ENCODE measurements at regions not wholly inside any gene's neighbourhood (a gene's known extent, or its start where the extent isn't known, plus 50 kb on each side); places are given as distances from the start of the nearest gene placed in this dataset.

DNA sequence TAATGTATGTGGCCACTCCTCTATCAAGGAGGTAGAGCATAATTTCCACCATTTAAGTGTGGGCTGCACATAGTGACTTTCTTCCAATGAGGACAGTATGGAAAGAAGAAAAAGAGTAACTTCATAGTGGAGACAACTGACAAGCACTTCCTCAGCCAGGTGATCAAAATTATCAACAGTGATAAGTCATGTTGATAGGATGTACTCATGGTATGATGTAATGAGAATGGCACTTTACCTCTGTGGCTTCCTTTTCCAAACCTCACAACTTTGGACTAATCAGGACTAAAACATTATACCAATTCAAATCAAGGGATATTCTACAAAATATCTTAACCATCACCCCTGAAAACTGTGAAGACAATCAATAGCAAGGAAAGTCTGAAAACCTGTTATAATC, 302.3 kb upstream of the CITED2 start:
- Histone ChIP-seq H3K36me3 (no peaks in the 10 kb centered on the region), H3K27me3 (no peaks in the 10 kb centered on the region), H3K27ac (no peak overlapping the region), H3K4me1 (no peaks in the 10 kb centered on the region), H3K9me3 (no peaks in the 10 kb centered on the region), H3K4me3 (no peak overlapping the region)
- DNase-seq, result no peak
- intact Hi-C loops (cut with DNase I), result no loop called here
- TF ChIP-seq, protein P1, sequence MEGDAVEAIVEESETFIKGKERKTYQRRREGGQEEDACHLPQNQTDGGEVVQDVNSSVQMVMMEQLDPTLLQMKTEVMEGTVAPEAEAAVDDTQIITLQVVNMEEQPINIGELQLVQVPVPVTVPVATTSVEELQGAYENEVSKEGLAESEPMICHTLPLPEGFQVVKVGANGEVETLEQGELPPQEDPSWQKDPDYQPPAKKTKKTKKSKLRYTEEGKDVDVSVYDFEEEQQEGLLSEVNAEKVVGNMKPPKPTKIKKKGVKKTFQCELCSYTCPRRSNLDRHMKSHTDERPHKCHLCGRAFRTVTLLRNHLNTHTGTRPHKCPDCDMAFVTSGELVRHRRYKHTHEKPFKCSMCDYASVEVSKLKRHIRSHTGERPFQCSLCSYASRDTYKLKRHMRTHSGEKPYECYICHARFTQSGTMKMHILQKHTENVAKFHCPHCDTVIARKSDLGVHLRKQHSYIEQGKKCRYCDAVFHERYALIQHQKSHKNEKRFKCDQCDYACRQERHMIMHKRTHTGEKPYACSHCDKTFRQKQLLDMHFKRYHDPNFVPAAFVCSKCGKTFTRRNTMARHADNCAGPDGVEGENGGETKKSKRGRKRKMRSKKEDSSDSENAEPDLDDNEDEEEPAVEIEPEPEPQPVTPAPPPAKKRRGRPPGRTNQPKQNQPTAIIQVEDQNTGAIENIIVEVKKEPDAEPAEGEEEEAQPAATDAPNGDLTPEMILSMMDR (IDR thresholded peaks at IDR 0.05), result no peak
- TF ChIP-seq POLR2A (IDR thresholded peaks at IDR 0.05), result no peak

DNA sequence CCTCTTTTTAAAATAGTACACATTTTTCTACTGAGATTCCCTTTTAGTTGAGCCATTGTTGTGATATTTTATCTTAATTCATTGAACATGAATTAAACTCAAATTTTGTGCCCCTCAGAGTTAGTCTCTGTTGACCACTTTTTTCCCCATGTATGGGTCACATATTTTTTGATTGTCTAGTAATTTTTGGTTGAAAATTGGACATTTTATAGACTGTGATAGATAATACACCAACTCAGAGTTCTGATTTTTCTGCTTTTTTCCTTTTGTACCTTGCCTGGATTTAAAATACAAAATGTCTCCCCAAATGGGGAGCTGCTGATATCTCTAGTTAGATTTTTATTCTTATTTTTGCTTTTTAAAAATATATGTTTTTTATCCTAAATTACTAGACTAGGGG, 291.8 kb upstream of the CITED2 start:
- intact Hi-C loops (cut with DNase I), result no loop called here
- Histone ChIP-seq H3K36me3 (no peaks in the 10 kb centered on the region), H3K4me3 (no peak overlapping the region), H3K4me1 (no peaks in the 10 kb centered on the region), H3K27me3 (no peaks in the 10 kb centered on the region), H3K9me3 (no peaks in the 10 kb centered on the region), H3K27ac (no peak overlapping the region)
- DNase-seq, result no peak
- no peak for TF ChIP-seq POLR2A (IDR thresholded peaks at IDR 0.05)
- TF ChIP-seq, protein P1 (IDR thresholded peaks at IDR 0.05), result no peak

DNA sequence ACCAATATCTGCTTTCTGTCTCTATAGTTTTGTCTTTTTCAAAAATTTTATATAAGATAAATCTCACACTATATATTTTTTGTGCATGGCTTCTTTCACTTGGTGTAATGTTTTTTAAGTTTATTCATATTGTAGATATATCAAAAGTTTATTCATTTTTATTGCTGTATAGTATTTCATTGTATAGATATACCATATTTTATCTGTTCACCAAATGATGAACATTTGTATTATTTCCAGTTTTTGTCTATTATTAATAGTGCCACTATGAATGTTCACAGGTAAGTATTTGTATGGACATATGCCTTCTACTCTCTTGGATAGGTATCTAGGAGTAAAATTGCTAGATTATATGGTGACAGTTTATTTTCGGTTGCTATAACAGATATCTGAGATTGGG, 289.5 kb upstream of the CITED2 start:
- Histone ChIP-seq H3K27ac (no peak overlapping the region), H3K36me3 (no peaks in the 10 kb centered on the region), H3K27me3 (no peaks in the 10 kb centered on the region), H3K4me3 (no peak overlapping the region), H3K9me3 (no peaks in the 10 kb centered on the region), H3K4me1 (peaks cover 0 to 2% (median 0%) of the 10 kb centered on the region in 3 donors)
- intact Hi-C loops (cut with DNase I), result no loop called here
- no peak for DNase-seq
- WGBS, 2 donors, result 77 to 100% methylated on average over 1 of the region's 1 CpG
- no peak for TF ChIP-seq POLR2A (IDR thresholded peaks at IDR 0.05)
- TF ChIP-seq, protein P1 (IDR thresholded peaks at IDR 0.05), result no peak

DNA sequence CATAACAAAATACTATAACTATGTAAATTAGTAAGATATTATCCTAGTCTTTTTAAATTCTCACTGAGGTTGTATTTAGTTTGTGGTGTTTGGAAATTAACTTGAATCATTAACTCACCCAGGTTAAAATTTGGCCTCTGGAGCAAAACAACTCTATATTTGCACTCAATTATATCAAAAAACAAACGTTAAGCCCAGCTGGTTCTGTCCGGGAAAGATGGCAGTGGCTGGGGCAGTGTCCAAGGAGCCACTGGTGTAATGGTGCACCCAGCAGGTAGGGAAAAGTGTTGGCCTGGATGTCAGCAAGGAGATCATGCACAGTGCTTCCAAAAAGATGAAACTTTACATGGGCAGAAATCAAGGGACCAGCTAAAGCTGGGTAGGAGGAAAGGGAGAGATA, 285.3 kb upstream of the CITED2 start:
- no peak for DNase-seq
- TF ChIP-seq, protein P1 (IDR thresholded peaks at IDR 0.05), result no peak
- TF ChIP-seq POLR2A (IDR thresholded peaks at IDR 0.05), result no peak
- Histone ChIP-seq H3K27me3 (no peaks in the 10 kb centered on the region), H3K27ac (no peak overlapping the region), H3K4me3 (no peak overlapping the region), H3K9me3 (no peaks in the 10 kb centered on the region), H3K36me3 (no peaks in the 10 kb centered on the region), H3K4me1 (peaks cover 0 to 32% (median 4%) of the 10 kb centered on the region in 3 donors)
- WGBS, 2 donors, result 67 to 81% methylated on average over 2 of the region's 2 CpGs
- intact Hi-C loops (cut with DNase I), result no loop called here

DNA sequence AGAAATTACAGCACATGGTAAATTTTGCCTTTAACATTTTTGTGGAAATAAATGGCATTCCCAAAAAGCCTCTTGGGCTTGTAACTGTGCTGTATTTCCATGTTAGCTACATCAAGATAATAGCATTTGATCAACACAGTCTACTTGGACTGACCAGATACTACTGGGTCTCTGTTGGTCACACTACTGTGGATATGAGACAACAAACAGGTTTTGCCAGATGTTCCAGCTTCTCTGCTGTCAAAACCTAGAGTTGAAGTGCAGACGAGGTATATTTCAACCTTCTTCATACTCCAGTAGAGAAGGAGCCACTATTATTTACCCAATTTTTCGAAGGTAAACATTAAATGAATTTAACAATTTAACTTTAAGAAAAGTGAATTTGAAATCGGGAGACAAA, 284.7 kb upstream of the CITED2 start:
- Histone ChIP-seq H3K36me3 (no peaks in the 10 kb centered on the region), H3K9me3 (no peaks in the 10 kb centered on the region), H3K4me3 (no peak overlapping the region), H3K27ac (no peak overlapping the region), H3K27me3 (no peaks in the 10 kb centered on the region), H3K4me1 (peaks cover 0 to 32% (median 4%) of the 10 kb centered on the region in 3 donors)
- no peak for DNase-seq
- TF ChIP-seq POLR2A (IDR thresholded peaks at IDR 0.05), result no peak
- TF ChIP-seq, protein P1 (IDR thresholded peaks at IDR 0.05), result no peak
- whole genome bisulfite sequencing, 2 donors, result 73 to 74% methylated on average over 3 of the region's 3 CpGs
- intact Hi-C loops (cut with DNase I), result no loop called here
